GM19397 (cell line): ENCODE measurements at regions not wholly inside any gene's neighbourhood (a gene's known extent, or its start where the extent isn't known, plus 50 kb on each side); places are given as distances from the start of the nearest gene placed in this dataset.
"Not testable (repeated sequence)": the region's sequence is repeated elsewhere in the genome, so short reads cannot be mapped to it uniquely, and the experiment has no call there.

Experiments used
- ATAC-seq: cut with Tn5 transposase; IDR thresholded peaks from one replicate; pipeline ENCODE4 v1.9.1; 2021; ENCODE audit warnings: mild to moderate bottlenecking, moderate library complexity; ENCODE audit not compliant: unreplicated experiment

- no peak for ATAC-seq
Measured at GRCh38 chr2:12017499-12018157, 271.2 kb downstream of the LPIN1 start.

GRCh38 chr2:12018726-12019125 lies 272.3 kb downstream of the LPIN1 start:
- not testable (repeated sequence) for ATAC-seq

GRCh38 chr2:12020833-12021469 lies 274.5 kb downstream of the LPIN1 start:
- no peak for ATAC-seq

- not testable (repeated sequence) for ATAC-seq
Measured at GRCh38 chr2:12024197-12024907, 277.9 kb downstream of the LPIN1 start.

DNA sequence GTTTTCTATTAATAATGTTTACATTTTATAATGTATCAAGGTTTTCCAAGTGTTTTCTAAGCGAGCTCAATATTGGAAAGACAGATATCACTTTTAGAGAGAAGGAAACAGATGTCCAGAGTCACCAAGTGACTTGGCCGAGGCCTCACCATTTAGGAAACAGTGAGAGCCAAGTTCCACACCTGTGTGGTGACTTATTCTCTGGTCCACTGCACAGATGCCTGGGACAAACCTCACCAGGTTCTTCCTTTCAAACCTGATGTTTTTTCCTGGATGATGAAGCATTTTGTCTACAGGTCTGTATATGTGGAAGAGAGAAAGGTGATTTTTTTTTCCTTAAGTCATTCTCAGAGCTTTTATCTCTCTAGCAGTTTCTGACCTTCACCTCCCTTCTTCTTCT lies 280.7 kb downstream of the LPIN1 start:
- no peak for ATAC-seq

GRCh38 chr2:12031866-12032265 lies 285.4 kb downstream of the LPIN1 start:
- ATAC-seq, result peak; percentile 39

GRCh38 chr2:12032398-12032797 lies 286.0 kb downstream of the LPIN1 start:
- peak; percentile 71 for ATAC-seq

DNA sequence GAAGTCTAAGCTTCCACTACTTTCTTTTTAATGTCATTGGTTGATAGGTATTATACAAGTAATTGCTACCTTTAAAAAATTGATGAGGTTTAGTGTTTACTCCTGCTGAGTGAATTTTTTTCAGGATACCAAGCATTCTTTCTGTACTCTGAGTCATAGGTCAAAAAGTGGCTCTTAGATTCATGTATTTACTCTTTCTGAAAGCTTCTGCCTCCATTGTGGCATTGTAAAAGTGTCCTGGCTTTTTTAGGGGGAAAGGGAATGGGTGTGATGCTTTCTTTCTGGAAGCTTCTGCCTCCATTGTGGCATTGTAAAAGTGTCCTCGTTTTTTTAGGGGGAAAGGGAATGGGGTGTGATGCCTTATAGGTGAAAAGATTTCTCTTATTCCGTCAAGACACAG lies 286.5 kb downstream of the LPIN1 start:
- no peak for ATAC-seq

DNA sequence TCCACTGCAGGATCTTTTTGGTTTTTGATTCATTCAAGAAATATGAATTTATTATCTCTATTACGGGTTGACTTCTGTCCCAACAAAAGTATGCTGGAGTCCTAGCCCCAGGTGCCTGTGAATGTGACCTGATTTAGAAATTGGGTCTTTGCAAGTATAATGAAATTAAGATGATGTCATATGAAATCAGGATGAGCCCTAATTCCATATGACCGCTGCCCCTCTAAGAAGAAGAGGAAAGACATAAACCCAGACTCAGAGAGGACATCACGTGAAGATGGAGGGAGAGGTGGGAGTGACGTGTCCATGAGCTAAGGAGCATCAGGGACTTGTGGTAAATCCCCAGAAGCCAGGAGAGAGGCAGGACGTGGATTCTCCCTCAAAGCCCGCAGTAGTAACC lies 287.1 kb downstream of the LPIN1 start:
- ATAC-seq, result no peak

DNA sequence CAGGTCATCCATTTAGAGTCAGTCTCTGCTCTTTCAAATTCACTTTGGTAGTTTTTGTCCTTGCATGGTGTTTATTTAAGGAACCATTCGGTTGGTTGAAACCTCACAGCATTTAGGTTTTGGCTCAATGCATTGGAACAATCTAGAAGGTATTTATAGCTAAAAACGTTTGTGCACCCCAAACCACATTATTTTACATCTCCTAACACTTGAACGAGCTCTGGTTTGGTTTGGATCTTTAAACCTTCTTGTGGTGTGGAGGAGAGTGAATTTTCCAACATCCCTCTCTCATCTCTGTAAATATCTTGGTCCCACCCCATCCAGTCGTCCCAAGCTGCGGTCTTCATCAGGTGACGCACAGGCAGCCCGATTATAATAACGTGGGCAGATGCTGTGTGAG lies 287.9 kb downstream of the LPIN1 start:
- no peak for ATAC-seq

DNA sequence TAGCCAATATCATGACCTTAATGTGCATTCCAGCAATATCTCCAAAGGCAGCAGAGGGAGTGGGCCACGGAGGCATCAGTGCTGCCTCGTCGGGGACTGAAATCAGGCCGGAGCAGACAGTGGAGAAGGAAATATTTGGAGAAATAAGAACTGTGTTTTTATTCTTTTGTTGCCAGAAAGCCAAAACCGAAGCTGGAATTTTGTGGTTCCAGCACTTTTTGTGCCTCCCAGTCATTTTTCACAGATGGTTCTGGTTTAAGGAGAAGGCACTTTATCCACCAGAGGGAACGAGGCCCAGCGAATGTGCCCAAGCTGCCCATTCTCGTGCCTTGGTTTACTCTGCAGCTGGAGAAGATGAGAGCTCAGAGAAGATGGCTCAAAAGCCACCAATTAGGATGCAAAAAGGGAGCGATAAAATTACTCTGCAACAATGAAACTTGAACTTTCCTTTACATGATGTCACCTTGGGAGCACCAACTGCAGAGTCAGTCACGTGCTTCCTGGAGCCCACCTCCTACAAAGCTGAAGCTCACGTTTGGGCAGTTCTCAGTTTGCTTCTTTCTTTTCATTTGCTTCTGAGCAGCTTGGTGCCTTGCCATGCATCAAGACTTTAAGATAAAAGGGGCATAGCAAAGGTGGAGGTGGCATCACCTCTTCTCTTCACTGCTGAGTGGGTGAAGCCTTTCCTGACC lies 288.7 kb downstream of the LPIN1 start:
- ATAC-seq, result no peak

- ATAC-seq, result no peak
Measured at GRCh38 chr2:12035956-12036639, 289.7 kb downstream of the LPIN1 start.

DNA sequence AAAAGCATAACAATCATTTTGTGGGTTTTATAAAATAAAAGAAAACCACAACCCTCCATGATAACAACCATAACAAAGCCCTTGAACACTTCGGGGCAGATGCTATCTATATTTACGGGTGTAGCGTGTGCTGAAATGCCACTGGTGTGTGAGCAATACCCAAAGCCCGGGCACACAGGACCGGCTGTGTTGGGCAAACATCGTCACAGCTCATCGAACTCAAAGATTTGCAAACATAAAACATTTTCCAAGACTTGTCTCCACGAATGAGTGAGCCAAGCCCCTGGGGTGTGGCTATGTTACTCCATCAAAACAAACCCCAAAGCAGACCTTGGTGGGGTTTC lies 290.2 kb downstream of the LPIN1 start:
- ATAC-seq, result no peak

- ATAC-seq, result no peak
Measured at GRCh38 chr2:12037301-12037700, 290.9 kb downstream of the LPIN1 start.

DNA sequence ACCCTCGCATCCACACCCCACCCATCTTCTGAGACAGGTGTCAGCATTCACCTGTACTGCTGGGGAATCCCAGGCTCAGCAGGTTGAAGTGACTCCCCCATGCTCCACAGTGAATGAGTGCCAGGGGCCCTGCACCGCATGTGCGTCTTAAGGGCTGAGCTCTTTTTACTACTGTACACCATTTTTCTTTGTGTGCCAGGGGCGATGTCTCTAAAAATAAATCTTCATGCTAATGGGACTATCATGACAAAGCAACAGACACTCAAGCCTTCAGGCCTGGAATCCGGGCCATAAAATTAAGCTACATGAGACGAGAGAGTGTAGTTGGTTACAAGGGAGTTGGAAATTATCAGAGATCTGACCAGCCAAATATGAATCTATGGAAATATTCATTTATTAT lies 294.8 kb downstream of the LPIN1 start:
- ATAC-seq, result no peak

GRCh38 chr2:12043131-12043530 lies 296.7 kb downstream of the LPIN1 start:
- ATAC-seq, result no peak

- ATAC-seq, result peak; percentile 71
Measured at GRCh38 chr2:12044857-12045256, 298.4 kb downstream of the LPIN1 start.

GRCh38 chr2:12045864-12046291 lies 299.4 kb downstream of the LPIN1 start:
- no peak for ATAC-seq

DNA sequence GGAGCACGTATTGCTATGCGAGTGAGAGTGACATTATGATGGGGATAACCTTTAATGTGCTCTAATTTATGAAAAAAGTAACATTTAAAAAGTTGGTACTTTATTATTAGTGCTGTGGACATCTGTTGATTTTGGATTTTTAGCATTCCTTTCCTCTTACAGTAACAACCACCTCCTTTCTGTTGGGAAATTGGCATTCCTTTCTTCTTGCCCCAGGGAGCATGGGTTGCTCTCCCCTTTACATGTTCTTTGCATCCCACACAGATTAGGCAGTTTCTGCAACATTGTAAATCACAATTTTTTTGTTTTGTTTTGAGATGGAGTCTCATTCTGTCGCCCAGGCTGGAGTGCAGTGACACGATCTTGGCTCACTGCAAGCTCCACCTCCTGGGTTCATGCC lies 300.2 kb downstream of the LPIN1 start:
- ATAC-seq, result no peak

- ATAC-seq, result no peak
Measured at GRCh38 chr2:12047761-12048160, 301.3 kb downstream of the LPIN1 start.

GRCh38 chr2:12048550-12048949 lies 302.1 kb downstream of the LPIN1 start:
- ATAC-seq, result no peak
